NCI-H345 (cell line): ENCODE measurements at regions not wholly inside any gene's neighbourhood (a gene's known extent, or its start where the extent isn't known, plus 50 kb on each side); places are given as distances from the start of the nearest gene placed in this dataset.
A peak's percentile ranks its signal among the peaks of the same experiment; 100 is the strongest.

Experiments
- DNase-seq: peaks from one replicate; lab custom pipeline; 2025; lab: John Stamatoyannopoulos, UW

- no peak for DNase-seq
Observed at GRCh38 chr20:10771435-10772140, 97.8 kb upstream of the JAG1 start.

DNA sequence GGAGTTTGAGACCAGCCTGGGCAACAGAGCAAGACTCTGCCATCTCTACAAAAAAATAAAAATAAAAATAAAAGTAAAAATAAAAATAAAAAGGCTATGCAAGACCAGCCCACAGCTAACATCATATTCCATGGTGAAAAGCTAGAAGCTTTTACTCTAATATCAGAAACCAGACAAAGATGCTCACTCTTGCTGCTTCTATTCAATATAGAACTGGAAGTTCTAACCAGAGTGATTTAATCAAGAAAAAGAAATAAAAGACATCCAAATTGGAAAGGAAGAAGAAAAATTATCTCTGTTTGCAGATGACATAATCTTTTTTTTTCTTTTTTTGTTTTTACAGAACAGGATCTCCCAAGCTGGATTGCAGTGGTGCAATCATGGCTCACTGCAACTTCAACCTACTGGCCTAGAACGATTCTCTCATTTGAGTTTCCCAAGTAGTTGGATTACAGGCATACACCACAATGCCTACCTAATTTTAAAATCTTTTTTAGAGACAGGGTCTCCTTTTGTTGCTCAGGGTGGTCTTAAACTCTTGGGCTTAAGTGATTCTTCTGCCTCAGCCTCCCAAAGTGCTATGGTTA lies 100.7 kb upstream of the JAG1 start:
- DNase-seq: no peak

DNA sequence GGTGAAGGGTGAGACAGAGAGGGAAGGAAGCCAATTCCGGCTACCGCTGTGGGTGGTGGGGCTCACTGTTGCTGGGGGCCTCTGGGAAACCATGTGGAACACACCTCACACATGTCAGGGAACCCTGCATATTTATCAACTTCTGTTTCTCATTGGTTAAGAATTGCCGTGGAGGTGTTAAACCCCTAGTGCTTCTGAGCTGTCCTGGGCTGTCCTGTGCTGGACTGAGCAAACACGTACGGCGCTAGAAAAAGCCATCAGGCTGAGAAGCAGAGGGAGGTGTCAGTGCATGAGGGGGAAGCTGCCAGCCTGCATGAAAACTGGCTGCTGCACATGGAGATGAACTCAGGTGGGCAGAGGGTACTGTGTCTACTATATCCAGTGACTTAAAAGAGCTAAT lies 103.9 kb upstream of the JAG1 start:
- no peak for DNase-seq

GRCh38 chr20:10779911-10780310 lies 106.1 kb upstream of the JAG1 start:
- DNase-seq: no peak

DNA sequence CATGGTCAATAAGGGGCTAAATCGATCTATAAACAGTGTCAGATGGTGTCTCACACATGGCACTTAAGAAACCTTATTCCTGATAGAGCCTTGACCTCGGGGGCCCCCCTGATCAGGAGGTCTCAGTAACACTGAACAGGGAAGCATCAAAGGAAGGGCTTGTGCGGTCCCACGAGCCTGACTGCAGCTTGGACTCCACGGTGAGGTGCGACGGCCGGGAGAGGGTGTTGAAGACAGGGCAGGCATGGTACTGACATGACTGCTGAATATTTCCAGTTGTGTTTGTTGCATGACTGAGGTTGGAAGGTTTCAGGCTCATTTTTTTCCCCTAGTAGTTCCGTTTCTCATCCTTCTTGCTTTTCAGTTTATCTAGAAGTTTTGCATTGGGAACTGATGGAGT lies 107.1 kb upstream of the JAG1 start:
- DNase-seq: no peak

DNA sequence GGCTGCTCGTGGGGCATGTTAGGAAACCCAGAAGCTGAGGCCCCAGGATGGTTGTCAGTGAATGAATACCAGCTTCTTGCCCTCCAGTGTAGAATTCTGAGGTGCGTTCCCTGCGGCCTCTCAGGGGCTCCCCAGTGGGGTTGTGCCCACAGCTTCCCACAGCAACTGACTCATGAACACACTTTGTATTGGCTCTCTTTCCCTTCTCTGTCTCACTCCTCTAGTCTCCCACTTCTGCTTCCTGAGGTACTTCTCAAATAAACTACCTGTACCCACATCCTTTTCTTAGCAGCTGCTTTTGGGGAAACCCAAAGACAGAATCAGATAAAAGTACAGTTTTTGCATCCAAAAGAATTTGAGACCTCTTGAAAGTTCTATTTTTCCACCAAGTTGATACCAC lies 107.7 kb upstream of the JAG1 start:
- DNase-seq: no peak

DNA sequence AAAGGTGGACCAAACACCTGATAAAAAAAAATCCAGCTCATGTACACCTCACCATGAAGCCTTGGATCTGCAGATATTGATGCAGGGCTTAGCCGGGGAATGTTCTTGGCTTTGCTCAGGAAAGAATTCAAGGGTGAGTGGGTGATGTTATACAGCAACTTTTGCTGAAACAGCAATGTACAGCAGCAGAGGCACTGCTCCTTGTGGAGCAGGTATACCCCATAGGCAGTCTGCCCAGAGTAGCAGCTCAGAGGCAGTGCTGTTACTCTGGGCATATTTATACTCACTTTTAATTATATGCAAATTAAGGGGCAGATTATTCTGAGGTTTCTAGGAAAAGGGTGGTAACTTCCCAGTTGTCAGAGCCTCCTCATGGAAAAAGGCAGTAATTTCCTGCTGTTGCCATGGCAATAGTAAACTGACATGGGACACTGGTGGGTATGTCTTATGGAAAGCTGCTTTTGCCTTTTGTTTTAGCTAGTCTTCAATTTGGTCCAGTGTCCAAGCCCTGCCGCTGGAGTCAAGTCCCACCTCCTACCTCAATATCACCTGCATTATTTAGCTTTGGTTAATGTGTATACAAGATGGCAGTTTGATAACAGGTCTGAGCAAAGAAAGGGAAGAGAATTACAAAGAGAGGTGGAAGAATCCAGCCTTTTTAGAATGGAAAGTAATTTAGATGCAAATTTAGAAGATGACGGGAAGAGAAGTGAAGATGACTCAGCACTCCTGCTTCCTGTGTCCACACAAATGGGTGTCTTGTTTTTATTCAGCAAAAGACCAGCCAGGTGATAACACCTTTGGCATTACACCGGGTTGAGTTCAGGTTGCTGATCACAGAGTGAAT lies 110.1 kb upstream of the JAG1 start:
- DNase-seq: no peak

GRCh38 chr20:10784554-10785183 lies 110.9 kb upstream of the JAG1 start:
- peak; percentile 34 for DNase-seq

DNA sequence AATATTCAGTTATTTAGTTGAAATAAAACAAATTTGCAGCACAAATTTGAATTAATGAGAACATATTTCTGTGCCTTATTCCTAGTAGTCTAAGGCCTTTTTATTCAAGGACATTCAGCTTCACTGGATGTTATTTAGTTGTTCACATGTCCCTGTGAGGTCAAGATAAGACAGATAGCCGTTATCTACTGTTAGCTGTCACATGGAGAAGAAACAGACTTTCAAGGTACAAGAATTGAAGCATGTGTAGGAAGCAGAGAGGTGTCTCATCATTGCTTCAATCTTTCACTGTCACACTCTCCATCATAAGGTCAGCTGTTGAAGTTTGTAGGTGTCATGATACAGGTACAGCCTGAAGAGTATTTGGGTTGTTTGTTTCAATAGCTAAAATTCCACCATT lies 112.9 kb upstream of the JAG1 start:
- DNase-seq: no peak

DNA sequence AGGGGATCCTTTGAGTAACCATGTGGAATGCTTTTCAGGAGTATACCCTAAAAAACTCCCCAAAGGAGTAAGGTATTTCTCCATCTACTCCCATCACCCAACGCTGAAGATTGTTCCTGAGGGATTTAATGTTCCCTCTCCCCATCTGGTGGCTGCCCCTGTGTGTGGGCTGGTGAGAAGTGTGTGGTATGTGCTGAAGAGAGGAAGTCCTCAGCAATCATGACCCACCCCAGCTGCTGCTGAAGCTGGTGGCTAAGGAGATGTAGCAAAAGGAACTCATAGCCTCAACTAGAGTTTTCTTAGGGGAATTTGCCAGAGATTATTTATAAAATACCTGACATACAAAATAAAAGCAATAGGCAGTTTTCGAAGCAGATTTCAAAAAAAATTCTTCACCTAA lies 114.3 kb upstream of the JAG1 start:
- DNase-seq: no peak

GRCh38 chr20:10788877-10789276 lies 115.1 kb upstream of the JAG1 start:
- DNase-seq: no peak

DNA sequence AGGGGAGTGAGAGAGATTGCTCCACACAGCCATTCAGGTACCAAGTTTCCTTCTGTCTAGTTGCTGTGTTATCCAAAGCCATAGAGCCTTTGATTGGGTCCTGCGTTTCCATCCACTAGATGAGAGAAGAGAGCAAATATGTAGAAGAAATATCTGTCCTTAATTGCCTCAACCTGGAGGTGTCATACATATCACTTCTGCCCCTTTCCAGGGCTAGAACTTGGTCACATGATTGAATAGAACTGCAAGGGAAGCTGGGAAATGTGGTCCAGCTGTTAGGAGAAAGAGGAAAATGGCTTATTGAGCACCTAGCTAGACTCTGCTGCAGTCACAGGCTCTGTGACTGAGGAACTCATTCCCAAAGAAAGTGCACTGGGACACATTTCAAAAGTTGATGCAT lies 115.6 kb upstream of the JAG1 start:
- no peak for DNase-seq

DNA sequence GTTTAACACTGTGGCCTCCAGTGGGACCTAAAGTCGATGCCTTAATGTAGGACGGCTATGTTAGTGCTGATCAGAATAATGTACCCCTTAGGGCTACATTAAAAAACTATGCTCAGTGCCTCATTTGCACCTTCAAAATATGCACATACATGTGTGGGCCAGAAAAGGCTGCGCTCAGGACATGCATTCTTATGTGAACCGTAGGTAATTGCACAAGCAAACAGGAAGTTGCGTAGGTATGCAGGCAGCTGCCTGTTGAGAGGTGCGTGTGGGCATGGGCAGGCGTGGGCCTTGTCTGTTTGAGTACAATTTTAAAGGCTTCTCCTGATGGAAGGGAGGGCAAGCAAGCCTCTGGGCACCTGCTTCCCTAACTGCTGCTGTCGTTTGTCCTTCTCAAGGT lies 116.2 kb upstream of the JAG1 start:
- no peak for DNase-seq

GRCh38 chr20:10792291-10792690 lies 118.5 kb upstream of the JAG1 start:
- DNase-seq: no peak

- DNase-seq: peak; percentile 86
Observed at GRCh38 chr20:10793766-10794165, 120.0 kb upstream of the JAG1 start.

- DNase-seq: no peak
Observed at GRCh38 chr20:10794765-10795164, 121.0 kb upstream of the JAG1 start.

GRCh38 chr20:10795286-10796026 lies 121.7 kb upstream of the JAG1 start:
- DNase-seq: no peak

GRCh38 chr20:10798811-10799210 lies 125.0 kb upstream of the JAG1 start:
- DNase-seq: no peak

DNA sequence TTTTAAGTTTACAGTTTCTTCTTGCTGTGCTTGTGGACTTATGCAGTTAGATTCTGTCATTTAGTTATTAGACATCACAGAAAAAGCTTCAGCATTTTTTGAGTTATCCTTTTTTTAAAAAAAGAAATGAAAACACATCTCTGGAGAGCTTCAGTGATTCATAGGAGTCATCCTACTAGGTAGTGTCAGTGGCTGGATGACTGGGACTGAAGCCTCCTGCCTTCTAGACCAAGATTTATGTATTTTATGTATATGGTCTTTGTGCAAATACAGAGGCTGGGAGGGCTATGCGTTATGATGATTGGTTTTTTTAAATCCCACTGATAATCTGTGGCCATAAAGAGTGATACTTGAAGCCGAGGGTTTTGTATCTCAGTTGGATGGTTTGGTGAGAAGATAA lies 125.9 kb upstream of the JAG1 start:
- no peak for DNase-seq

DNA sequence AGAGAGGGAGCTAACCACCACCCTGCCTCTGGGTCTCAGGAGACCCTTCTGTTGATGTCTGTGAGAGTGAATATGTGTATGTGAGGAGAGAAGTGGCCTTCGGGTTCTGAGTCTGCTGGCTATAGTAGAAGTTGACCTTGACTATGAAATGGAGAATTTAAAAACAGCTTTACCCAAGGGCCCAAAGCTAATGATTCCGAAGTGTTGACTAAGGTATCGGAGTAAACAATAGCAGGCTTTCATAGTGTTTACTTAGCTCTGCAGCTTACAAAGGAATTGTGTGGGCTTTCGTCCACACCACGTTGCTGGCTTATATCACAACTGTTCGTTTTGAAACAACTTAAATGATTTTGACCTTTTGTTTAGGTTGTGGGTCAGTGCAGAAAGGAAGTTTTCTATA lies 126.5 kb upstream of the JAG1 start:
- DNase-seq: peak; percentile 63

- DNase-seq: no peak
Observed at GRCh38 chr20:10802236-10802635, 128.4 kb upstream of the JAG1 start.

GRCh38 chr20:10805764-10806163 lies 132.0 kb upstream of the JAG1 start:
- DNase-seq: no peak
